RWPE2 (cell line): ENCODE measurements at regions not wholly inside any gene's neighbourhood (a gene's known extent, or its start where the extent isn't known, plus 50 kb on each side); places are given as distances from the start of the nearest gene placed in this dataset.

Experiments
- ATAC-seq: fragments of 200-7000 bp; cut with Tn5 transposase; 3 replicates; pipeline ENCODE4 v1.9.1; 2021; ENCODE audit warnings: low read depth
- DNase-seq: peaks from one replicate; pipeline ENCODE4 v3.0.0-alpha.2; 2020; ENCODE audit warnings: low spot score
- H3K27ac ChIP-seq: fragments of 450-650 bp; 2 replicates; pipeline ENCODE4 v1.5.1; 2017; ENCODE audit warnings: mild to moderate bottlenecking; ENCODE audit not compliant: poor library complexity, severe bottlenecking
- H3K27me3 ChIP-seq: fragments of 250-450 bp; sonication (Bioruptor Pico); 2 replicates; pipeline ENCODE4 v1.5.1; 2021; ENCODE audit warnings: mild to moderate bottlenecking, moderate library complexity; ENCODE audit not compliant: insufficient read depth, poor library complexity, severe bottlenecking
- H3K36me3 ChIP-seq: fragments of 250-450 bp; sonication (Bioruptor Pico); 2 replicates; pipeline ENCODE4 v1.5.1; 2020; ENCODE audit warnings: low read depth, mild to moderate bottlenecking, moderate library complexity
- H3K4me1 ChIP-seq: fragments of 250-450 bp; sonication (Bioruptor Pico); 2 replicates; pipeline ENCODE4 v1.5.1; 2021; ENCODE audit warnings: mild to moderate bottlenecking, moderate library complexity; ENCODE audit not compliant: insufficient read depth, poor library complexity, severe bottlenecking
- H3K4me3 ChIP-seq: fragments of 250-450 bp; sonication (Bioruptor Pico); 2 replicates; pipeline ENCODE4 v1.5.1; 2021; ENCODE audit warnings: mild to moderate bottlenecking, moderate library complexity; ENCODE audit not compliant: severe bottlenecking
- H3K9me3 ChIP-seq: fragments of 250-450 bp; sonication (Bioruptor Pico); 2 replicates; pipeline ENCODE4 v1.5.1; 2021; ENCODE audit warnings: mild to moderate bottlenecking, moderate library complexity; ENCODE audit not compliant: severe bottlenecking
- TF ChIP-seq, protein P1 (sequence below): fragments of 450-650 bp; IDR thresholded peaks from one replicate; pipeline ENCODE4 v1.5.1; 2017; ENCODE audit warnings: mild to moderate bottlenecking, moderate library complexity; ENCODE audit not compliant: poor library complexity, severe bottlenecking

DNA sequence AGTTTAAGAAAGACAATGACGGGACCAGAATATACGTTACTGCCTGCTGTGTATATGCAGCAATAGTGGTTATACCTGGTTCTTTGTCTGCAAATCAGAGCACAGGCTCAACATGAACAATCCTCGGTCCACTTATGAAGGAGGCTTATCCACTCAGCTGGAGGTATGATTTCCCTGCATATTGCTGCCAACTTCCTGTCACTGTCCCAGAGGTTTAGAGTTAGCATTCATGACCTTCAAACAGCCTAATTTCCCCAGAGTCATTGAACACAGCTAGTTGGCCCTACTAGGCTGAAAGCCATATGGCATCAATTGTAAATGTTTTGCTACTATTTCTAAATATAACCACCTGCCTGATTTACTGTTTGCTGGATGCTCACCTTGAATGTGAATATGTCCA, 224.9 kb upstream of the ZNF717 start:
- peaks cover 2% of the 10 kb centered on the region for H3K9me3 ChIP-seq
- ATAC-seq (no peak), DNase-seq (no peak)
- no peaks in the 10 kb centered on the region for H3K27me3 ChIP-seq
- TF ChIP-seq, protein P1, sequence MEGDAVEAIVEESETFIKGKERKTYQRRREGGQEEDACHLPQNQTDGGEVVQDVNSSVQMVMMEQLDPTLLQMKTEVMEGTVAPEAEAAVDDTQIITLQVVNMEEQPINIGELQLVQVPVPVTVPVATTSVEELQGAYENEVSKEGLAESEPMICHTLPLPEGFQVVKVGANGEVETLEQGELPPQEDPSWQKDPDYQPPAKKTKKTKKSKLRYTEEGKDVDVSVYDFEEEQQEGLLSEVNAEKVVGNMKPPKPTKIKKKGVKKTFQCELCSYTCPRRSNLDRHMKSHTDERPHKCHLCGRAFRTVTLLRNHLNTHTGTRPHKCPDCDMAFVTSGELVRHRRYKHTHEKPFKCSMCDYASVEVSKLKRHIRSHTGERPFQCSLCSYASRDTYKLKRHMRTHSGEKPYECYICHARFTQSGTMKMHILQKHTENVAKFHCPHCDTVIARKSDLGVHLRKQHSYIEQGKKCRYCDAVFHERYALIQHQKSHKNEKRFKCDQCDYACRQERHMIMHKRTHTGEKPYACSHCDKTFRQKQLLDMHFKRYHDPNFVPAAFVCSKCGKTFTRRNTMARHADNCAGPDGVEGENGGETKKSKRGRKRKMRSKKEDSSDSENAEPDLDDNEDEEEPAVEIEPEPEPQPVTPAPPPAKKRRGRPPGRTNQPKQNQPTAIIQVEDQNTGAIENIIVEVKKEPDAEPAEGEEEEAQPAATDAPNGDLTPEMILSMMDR = no peak
- H3K27ac ChIP-seq = no peak overlapping the region
- H3K4me1 ChIP-seq = no peaks in the 10 kb centered on the region
- no peak overlapping the region for H3K4me3 ChIP-seq
- no peaks in the 10 kb centered on the region for H3K36me3 ChIP-seq

- Histone ChIP-seq H3K27me3 (no peaks in the 10 kb centered on the region), H3K9me3 (peaks cover 2% of the 10 kb centered on the region), H3K27ac (no peak overlapping the region), H3K4me1 (no peaks in the 10 kb centered on the region), H3K4me3 (no peak overlapping the region), H3K36me3 (no peaks in the 10 kb centered on the region)
- no peak for ATAC-seq
- TF ChIP-seq, protein P1 = no peak
- DNase-seq = no peak
These were observed 225.8 kb upstream of the ZNF717 start for GRCh38 chr3:76011121-76011520.

- no peak for ATAC-seq
- TF ChIP-seq, protein P1 = no peak
These were observed 230.1 kb upstream of the ZNF717 start for GRCh38 chr3:76015496-76015895.

DNA sequence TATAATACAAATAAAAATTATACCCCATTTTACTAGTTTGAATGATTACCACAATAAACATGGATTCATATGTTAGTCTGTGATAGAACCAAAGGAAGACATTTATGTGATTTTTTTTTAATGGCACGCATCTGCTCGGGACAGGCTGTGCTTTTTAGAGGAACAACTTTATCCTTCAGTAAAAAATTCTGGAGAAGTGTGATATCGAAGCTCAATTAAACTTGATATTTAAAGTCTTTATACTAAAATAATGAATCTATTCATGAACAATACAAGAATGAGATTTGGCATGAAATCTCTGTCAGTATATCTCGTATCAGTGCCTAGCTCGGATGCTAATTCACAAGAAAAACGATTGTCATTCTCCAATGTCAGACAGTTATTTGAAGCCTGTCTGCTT, 230.8 kb upstream of the ZNF717 start:
- ATAC-seq (no peak), DNase-seq (no peak)
- Histone ChIP-seq H3K36me3 (no peaks in the 10 kb centered on the region), H3K27me3 (no peaks in the 10 kb centered on the region), H3K9me3 (no peaks in the 10 kb centered on the region), H3K4me3 (no peak overlapping the region), H3K27ac (no peak overlapping the region), H3K4me1 (peaks cover 3% of the 10 kb centered on the region)
- TF ChIP-seq, protein P1 = no peak

More at GRCh38 chr3:76015496-76015895, 230.1 kb upstream of the ZNF717 start:
- Histone ChIP-seq H3K4me3 (no peak overlapping the region), H3K4me1 (no peaks in the 10 kb centered on the region), H3K27me3 (no peaks in the 10 kb centered on the region), H3K27ac (no peak overlapping the region), H3K36me3 (no peaks in the 10 kb centered on the region), H3K9me3 (no peaks in the 10 kb centered on the region)
- DNase-seq = no peak

DNA sequence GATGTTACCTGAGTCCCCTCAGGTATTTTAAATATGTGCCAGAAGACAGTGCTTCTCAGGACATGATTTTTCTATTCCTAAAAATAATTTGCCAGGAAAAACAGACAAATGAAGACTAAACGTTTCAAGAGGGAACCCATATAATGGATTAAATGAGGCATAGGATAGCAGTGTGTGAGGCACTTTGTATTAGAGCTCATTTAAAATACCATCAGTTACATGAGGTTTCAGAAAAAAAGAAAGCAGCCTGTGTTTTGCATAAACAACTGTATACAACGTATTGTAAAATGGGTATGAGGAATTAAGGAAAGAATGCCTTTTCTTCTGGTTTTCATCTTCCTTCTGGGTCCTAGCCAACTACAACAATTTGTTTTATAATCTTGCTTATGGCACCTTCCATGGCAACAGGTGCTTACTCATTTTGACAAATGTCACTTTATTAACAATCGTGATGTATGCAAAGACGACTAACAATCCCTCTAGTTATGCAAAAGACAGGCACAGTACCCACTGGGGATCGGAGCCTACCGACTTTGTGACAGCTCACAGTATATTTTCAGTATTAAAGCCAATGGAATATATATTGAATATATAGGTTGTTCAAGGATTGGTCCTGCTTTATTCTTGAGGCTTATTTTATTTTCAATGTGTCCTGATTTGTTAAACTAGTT, 231.6 kb upstream of the ZNF717 start:
- no peak overlapping the region for H3K27ac ChIP-seq
- peaks cover 8% of the 10 kb centered on the region for H3K4me1 ChIP-seq
- H3K9me3 ChIP-seq = no peaks in the 10 kb centered on the region
- no peak for DNase-seq
- no peak for ATAC-seq
- no peak overlapping the region for H3K4me3 ChIP-seq
- no peaks in the 10 kb centered on the region for H3K27me3 ChIP-seq
- no peaks in the 10 kb centered on the region for H3K36me3 ChIP-seq
- TF ChIP-seq, protein P1 = no peak
